ENCODE measurements at regions not wholly inside any gene's neighbourhood (a gene's known extent, or its start where the extent isn't known, plus 50 kb on each side); places are given as distances from the start of the nearest gene placed in this dataset.

GRCh38 chr12:98446682-98447081 is 68.7 kb upstream of the TMPO start:
- no peak for DNase-seq

- DNase-seq: no peak
These were observed 65.8 kb upstream of the TMPO start for GRCh38 chr12:98449584-98449983.

- no peak for DNase-seq
These were observed 62.3 kb upstream of the TMPO start for GRCh38 chr12:98453070-98453469.

GRCh38 chr12:98453492-98453891 is 61.9 kb upstream of the TMPO start:
- no peak for DNase-seq

GRCh38 chr12:98456041-98456440 is 59.3 kb upstream of the TMPO start:
- no peak for DNase-seq

GRCh38 chr12:98456576-98457573 is 58.5 kb upstream of the TMPO start:
- DNase-seq: peak; percentile 55

- no peak for DNase-seq
These were observed 51.2 kb upstream of the TMPO start for GRCh38 chr12:98464190-98464589.

- no peak for DNase-seq
These were observed 49.9 kb upstream of the TMPO start for GRCh38 chr12:98465505-98465904.

Data from dermis blood vessel endothelial cell (primary cell).